ENCODE measurements at regions not wholly inside any gene's neighbourhood (a gene's known extent, or its start where the extent isn't known, plus 50 kb on each side); places are given as distances from the start of the nearest gene placed in this dataset.
"Not testable (repeated sequence)": the region's sequence is repeated elsewhere in the genome, so short reads cannot be mapped to it uniquely, and the experiment has no call there.

GRCh38 chr17:21509356-21509755, 133.2 kb downstream of the KCNJ12 start:
- H3K36me3 Mint-ChIP-seq (ENCODE audit: low read depth); H3K4me3 Mint-ChIP-seq: not testable (repeated sequence)
- peaks cover 36% of the 10 kb centered on the region for H3K27me3 Mint-ChIP-seq

GRCh38 chr17:21510686-21511362, 134.7 kb downstream of the KCNJ12 start:
- Mint-ChIP-seq H3K27ac (peak overlapping the region; percentile 65), H3K4me3 (peak overlapping the region; percentile 77), H3K27me3 (peaks cover 43% of the 10 kb centered on the region)

More at GRCh38 chr17:21509356-21509755, 133.2 kb downstream of the KCNJ12 start:
- intact Hi-C loops (cut with micrococcal nuclease); H3K27ac Mint-ChIP-seq; H3K9me3 Mint-ChIP-seq: not testable (repeated sequence)
- H3K4me1 Mint-ChIP-seq (ENCODE audit: low read depth): peaks cover 31% of the 10 kb centered on the region

GRCh38 chr17:21511363-21512195, 135.4 kb downstream of the KCNJ12 start:
- intact Hi-C loops (cut with micrococcal nuclease): loop anchor here (1.0 to 5.0 kb wide), 4 partner anchors 59 to 391 kb away; no protein-coding TSS in a partner anchor
- H3K27me3 Mint-ChIP-seq: peaks cover 46% of the 10 kb centered on the region
- peak overlapping the region; percentile 77 for H3K4me3 Mint-ChIP-seq
- no peaks in the 10 kb centered on the region for H3K9me3 Mint-ChIP-seq
- H3K4me1 Mint-ChIP-seq (ENCODE audit: low read depth): peaks cover 31% of the 10 kb centered on the region
- H3K27ac Mint-ChIP-seq: peak overlapping the region; percentile 65
- no peaks in the 10 kb centered on the region for H3K36me3 Mint-ChIP-seq (ENCODE audit: low read depth)

More at GRCh38 chr17:21510686-21511362, 134.7 kb downstream of the KCNJ12 start:
- Mint-ChIP-seq H3K4me1 (ENCODE audit: low read depth) (peaks cover 31% of the 10 kb centered on the region), H3K9me3 (no peaks in the 10 kb centered on the region), H3K36me3 (ENCODE audit: low read depth) (no peaks in the 10 kb centered on the region)
- intact Hi-C loops (cut with micrococcal nuclease): loop anchor here (1.0 to 5.0 kb wide), 3 partner anchors 59 to 231 kb away; no protein-coding TSS in a partner anchor

GRCh38 chr17:21512307-21513011, 136.3 kb downstream of the KCNJ12 start:
- no peak overlapping the region for H3K4me3 Mint-ChIP-seq

DNA sequence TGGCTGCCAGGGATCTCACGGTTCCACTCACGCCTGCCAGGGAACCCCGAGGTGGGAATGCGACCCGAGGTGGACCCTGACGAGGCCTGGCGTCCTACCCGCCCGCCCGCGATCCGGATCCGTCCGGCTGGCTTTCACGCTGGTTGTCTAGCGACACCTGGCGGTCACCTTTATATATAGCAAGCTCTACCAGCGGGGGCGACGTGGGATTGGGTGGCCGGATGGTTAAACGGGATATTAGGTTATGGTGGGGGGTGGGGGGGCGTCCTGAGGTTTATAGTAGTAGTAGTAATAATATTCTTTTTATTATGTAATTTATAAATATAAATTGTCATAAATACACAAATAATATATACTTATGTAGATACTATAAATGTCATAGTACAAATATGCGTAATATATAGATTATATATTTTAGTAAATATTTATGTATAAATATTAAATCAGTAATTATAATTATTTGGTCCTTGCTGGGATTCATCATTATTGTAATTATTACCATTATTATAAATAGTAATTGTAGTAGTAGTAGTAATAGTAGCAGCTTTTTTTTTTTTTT, 136.9 kb downstream of the KCNJ12 start:
- Mint-ChIP-seq H3K27me3 (peaks cover 55% of the 10 kb centered on the region), H3K36me3 (ENCODE audit: low read depth) (no peaks in the 10 kb centered on the region), H3K4me3 (no peak overlapping the region), H3K27ac (no peak overlapping the region), H3K4me1 (ENCODE audit: low read depth) (peaks cover 30% of the 10 kb centered on the region), H3K9me3 (no peaks in the 10 kb centered on the region)
- intact Hi-C loops (cut with micrococcal nuclease): loop anchor here (1.0 to 5.0 kb wide), 3 partner anchors 56 to 392 kb away; no protein-coding TSS in a partner anchor

More at GRCh38 chr17:21512307-21513011, 136.3 kb downstream of the KCNJ12 start:
- intact Hi-C loops (cut with micrococcal nuclease): loop anchor here (1.0 to 5.0 kb wide), 3 partner anchors 55 to 392 kb away; no protein-coding TSS in a partner anchor
- Mint-ChIP-seq H3K9me3 (no peaks in the 10 kb centered on the region), H3K36me3 (ENCODE audit: low read depth) (no peaks in the 10 kb centered on the region), H3K27me3 (peaks cover 51% of the 10 kb centered on the region), H3K4me1 (ENCODE audit: low read depth) (peaks cover 31% of the 10 kb centered on the region), H3K27ac (no peak overlapping the region)

- intact Hi-C loops (cut with micrococcal nuclease): loop anchor here (5.0 kb wide), 1 partner anchor 192 kb away; no protein-coding TSS in a partner anchor
- not testable (repeated sequence) for H3K9me3 Mint-ChIP-seq; H3K36me3 Mint-ChIP-seq (ENCODE audit: low read depth); H3K27ac Mint-ChIP-seq; H3K4me3 Mint-ChIP-seq
- H3K27me3 Mint-ChIP-seq: peaks cover 63% of the 10 kb centered on the region
- peaks cover 22% of the 10 kb centered on the region for H3K4me1 Mint-ChIP-seq (ENCODE audit: low read depth)
Observed at GRCh38 chr17:21514567-21514966, 138.4 kb downstream of the KCNJ12 start.

DNA sequence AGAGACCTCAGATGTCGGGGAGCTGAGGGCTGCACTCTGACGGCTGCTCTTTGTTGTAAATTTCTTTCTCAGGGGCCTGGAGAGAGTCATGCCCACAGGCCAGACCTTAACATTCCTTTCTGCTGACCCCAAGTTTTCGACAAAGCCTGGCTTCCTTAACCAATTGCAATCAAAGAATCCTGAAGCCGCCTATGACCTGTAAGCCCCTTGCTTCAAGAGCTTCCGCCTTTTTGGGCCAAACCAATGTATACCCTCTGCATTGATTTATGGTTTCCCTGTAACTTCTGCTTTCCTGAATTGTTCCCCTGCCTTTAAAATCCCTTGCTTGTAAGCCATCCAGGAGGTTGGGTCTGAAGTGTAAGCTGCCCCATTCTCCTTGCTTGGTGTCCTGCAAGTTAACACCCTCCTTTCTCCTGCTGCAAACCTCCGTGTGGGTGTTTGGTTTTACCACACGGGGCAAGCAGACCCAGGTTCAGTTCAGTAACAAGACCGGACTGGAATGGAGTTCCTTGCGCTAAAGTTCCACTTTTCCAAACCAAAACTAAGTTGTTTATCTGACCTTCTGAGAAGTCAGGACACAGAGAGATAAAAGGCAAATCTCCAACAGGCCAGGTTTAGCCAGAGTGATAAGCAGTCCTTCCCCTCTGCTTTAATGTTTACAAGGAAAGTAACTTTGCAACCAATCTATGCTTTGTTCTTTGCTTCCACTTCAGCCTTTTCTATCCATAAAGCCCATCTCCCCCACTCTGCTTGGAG, 141.6 kb downstream of the KCNJ12 start:
- Mint-ChIP-seq H3K4me3 (no peak overlapping the region), H3K9me3 (no peaks in the 10 kb centered on the region), H3K27ac (no peak overlapping the region), H3K27me3 (peaks cover 56% of the 10 kb centered on the region), H3K36me3 (ENCODE audit: low read depth) (no peaks in the 10 kb centered on the region), H3K4me1 (ENCODE audit: low read depth) (peaks cover 5% of the 10 kb centered on the region)
- intact Hi-C loops (cut with micrococcal nuclease): no loop called here

GRCh38 chr17:21522755-21523336, 146.7 kb downstream of the KCNJ12 start:
- intact Hi-C loops (cut with micrococcal nuclease): no loop called here
- H3K27ac Mint-ChIP-seq: no peak overlapping the region
- peaks cover 35% of the 10 kb centered on the region for H3K27me3 Mint-ChIP-seq
- no peak overlapping the region for H3K4me3 Mint-ChIP-seq
- H3K9me3 Mint-ChIP-seq: no peaks in the 10 kb centered on the region
- H3K36me3 Mint-ChIP-seq (ENCODE audit: low read depth): no peaks in the 10 kb centered on the region
- H3K4me1 Mint-ChIP-seq (ENCODE audit: low read depth): peaks cover 1% of the 10 kb centered on the region

DNA sequence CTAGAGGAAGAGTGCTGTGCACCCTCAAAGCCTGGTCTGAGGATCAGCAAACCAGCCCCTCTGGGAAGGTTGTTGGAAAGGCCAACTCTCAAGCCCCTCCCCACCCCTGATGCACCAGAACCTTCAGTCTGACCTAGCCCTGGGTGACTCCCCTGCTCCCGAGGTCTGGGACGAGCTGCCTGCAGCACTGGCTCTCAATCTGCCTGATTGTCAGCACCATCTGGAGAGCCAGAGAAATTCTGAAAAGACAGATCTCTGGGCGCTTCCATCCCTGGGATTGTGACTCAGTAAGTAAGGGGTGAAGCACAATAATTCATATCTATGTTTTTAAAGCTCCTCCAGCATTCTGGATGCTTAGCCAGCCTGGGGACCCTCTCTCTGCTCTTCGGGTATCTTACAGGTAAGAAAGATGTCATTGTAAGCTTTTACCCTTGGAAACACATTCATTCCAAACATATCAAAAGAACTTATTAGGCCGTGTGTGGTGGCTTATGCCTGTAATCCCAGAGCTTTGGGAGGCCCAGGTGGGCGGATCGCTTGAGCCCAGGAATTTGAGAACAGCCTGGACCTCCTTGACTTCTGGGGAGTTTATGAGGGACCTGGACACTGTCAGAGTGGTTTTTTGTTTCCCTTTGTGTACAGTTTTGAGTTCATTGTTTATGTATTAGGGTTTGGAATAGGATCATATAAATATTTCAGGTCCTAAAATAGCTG, 147.5 kb downstream of the KCNJ12 start:
- no peak overlapping the region for H3K4me3 Mint-ChIP-seq
- intact Hi-C loops (cut with micrococcal nuclease): no loop called here
- H3K9me3 Mint-ChIP-seq: no peaks in the 10 kb centered on the region
- peaks cover 29% of the 10 kb centered on the region for H3K27me3 Mint-ChIP-seq
- no peaks in the 10 kb centered on the region for H3K4me1 Mint-ChIP-seq (ENCODE audit: low read depth)
- H3K36me3 Mint-ChIP-seq (ENCODE audit: low read depth): no peaks in the 10 kb centered on the region
- H3K27ac Mint-ChIP-seq: no peak overlapping the region

DNA sequence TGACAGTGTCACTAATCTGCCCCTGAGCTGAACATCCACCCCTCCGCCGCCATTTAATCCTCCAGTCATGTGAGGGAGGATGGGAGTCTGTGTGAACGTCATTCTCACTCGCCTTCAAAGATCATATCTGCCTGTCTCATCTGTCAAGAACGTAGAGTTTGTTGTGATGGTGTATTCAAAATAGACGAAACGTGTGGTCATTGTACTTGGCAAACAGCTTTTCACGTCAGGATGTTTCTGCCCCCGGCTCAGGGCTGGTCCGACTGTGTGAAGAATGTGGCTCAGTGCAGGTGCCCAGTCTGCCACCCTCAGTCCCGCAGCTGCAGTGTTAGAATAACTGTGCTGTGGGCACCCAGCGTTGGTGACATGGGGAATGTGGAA, 148.0 kb downstream of the KCNJ12 start:
- H3K4me1 Mint-ChIP-seq (ENCODE audit: low read depth): no peaks in the 10 kb centered on the region
- H3K27me3 Mint-ChIP-seq: peaks cover 24% of the 10 kb centered on the region
- no peaks in the 10 kb centered on the region for H3K9me3 Mint-ChIP-seq
- no peak overlapping the region for H3K27ac Mint-ChIP-seq
- intact Hi-C loops (cut with micrococcal nuclease): no loop called here
- no peak overlapping the region for H3K4me3 Mint-ChIP-seq
- H3K36me3 Mint-ChIP-seq (ENCODE audit: low read depth): no peaks in the 10 kb centered on the region

GRCh38 chr17:21525464-21526130, 149.4 kb downstream of the KCNJ12 start:
- Mint-ChIP-seq H3K4me3 (no peak overlapping the region), H3K36me3 (ENCODE audit: low read depth) (no peaks in the 10 kb centered on the region), H3K27ac (no peak overlapping the region), H3K27me3 (peaks cover 20% of the 10 kb centered on the region), H3K4me1 (ENCODE audit: low read depth) (no peaks in the 10 kb centered on the region), H3K9me3 (no peaks in the 10 kb centered on the region)
- intact Hi-C loops (cut with micrococcal nuclease): no loop called here
